ENCODE measurements at regions not wholly inside any gene's neighbourhood (a gene's known extent, or its start where the extent isn't known, plus 50 kb on each side); places are given as distances from the start of the nearest gene placed in this dataset.
"Not testable (repeated sequence)": the region's sequence is repeated elsewhere in the genome, so short reads cannot be mapped to it uniquely, and the experiment has no call there.

GRCh38 chr5:29208024-29208423 lies 1985.5 kb upstream of the CDH6 start:
- DNase-seq, result no peak

- DNase-seq, result no peak
Observed at GRCh38 chr5:29203049-29203448, 1990.4 kb upstream of the CDH6 start.

DNA sequence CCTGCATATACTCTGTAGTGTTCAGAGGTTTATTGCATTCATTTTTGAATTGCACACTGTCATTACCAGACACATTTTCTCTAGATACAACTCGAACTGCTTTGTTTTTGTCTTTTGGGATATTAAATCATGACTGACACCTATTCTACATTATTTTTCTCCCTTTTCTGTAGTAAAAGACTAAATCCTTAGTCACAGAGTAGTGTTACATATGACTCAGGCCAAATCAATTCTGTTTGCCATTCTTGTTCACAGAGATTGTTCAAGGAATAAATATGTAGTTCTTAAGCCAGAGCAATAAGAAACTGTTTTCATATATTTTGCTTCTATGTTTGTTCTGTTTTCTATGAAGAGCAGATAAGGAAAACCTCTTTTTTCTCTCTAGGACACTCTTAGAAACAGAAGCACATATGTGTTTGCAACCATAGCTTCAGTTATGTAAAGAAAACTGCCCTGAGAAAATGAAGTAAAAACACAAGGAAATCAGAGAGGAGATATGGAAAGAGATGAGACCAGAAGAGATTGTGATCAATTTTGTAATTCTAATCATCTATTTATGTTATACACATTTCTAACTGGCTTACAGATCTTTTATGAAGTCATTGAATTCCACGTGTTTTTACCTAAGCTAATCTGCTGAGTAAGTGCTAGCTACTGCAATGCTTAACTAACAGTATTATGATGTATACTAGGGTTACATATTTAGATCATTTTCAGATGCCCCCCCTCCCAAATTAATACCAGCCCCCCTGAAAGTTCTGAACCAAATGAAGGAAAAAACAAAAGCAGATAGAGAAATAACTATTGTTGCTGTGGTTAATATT lies 1995.6 kb upstream of the CDH6 start:
- DNase-seq, result no peak

DNA sequence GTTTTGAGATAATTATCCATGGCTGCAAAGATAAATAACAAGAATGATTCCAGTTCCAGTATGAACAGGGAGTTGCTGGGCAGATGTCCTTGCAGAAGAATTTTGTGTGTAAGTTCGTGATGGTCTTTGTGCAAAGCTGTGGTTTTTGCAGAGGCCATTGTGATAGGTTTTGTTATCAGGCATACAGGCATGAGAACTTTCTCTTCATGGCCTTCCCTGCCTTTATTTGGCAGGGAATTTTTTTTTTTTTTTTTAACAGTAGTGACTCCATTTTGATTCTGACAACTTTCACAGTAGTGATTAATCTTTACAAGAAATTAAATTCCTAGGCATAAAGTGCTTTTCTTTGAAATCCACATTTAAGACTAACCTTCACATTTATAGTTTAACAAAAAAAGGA lies 1999.5 kb upstream of the CDH6 start:
- DNase-seq, result no peak

DNA sequence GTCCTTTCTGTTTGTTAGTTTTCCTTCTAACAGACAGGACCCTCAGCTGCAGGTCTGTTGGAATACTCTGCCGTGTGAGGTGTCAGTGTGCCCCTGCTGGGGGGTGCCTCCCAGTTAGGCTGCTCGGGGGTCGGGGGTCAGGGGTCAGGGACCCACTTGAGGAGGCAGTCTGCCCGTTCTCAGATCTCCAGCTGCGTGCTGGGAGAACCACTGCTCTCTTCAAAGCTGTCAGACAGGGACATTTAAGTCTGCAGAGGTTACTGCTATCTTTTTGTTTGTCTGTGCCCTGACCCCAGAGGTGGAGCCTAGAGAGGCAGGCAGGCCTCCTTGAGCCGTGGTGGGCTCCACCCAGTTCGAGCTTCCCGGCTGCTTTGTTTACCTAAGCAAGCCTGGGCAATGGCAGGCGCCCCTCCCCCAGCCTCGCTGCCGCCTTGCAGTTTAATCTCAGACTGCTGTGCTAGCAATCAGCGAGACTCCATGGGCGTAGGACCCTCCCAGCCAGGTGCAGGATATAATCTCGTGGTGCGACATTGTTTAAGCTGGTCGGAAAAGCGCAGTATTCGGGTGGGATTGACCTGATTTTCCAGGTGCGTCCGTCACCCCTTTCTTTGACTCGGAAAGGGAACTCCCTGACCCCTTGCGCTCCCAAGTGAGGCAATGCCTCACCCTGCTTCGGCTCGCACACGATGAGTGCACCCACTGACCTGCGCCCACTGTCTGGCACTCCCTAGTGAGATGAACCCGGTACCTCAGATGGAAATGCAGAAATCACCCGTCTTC lies 2002.0 kb upstream of the CDH6 start:
- DNase-seq, result not testable (repeated sequence)

GRCh38 chr5:29190398-29190797 lies 2003.1 kb upstream of the CDH6 start:
- DNase-seq, result not testable (repeated sequence)

DNA sequence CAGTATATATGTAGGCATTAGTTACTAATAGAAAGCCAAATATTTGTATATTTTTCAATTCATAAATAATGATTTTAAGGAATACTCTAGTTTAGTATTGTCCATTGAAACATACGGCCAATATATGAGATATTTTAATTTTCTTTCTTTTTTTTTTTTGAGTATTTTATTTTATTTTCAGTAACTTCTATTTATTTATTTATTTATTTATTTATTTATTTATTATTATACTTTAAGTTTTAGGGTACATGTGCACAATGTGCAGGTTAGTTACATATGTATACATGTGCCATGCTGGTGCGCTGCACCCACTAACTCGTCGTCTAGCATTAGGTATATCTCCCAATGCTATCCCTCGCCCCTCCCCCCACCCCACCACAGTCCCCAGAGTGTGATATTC lies 2007.1 kb upstream of the CDH6 start:
- not testable (repeated sequence) for DNase-seq

DNA sequence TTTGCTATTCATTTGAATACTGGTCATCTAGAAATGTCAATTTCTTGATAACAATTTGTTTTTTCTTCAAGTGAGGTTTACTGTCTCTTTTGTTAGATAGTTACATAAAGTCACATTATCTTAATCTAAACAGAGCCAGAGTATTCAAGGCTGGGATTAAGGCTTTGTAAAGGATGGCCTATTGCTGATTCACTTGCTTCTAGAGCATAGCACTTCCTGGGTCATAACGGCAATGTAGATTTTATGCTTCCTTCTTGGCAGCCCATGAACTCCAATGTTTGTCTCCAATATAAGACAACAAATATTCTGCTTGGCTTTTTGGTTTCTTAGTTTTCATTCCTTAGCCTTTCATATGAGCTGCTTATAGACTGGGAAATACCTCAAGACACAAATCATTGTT lies 2007.9 kb upstream of the CDH6 start:
- no peak for DNase-seq

- no peak for DNase-seq
Observed at GRCh38 chr5:29175774-29176173, 2017.7 kb upstream of the CDH6 start.

DNA sequence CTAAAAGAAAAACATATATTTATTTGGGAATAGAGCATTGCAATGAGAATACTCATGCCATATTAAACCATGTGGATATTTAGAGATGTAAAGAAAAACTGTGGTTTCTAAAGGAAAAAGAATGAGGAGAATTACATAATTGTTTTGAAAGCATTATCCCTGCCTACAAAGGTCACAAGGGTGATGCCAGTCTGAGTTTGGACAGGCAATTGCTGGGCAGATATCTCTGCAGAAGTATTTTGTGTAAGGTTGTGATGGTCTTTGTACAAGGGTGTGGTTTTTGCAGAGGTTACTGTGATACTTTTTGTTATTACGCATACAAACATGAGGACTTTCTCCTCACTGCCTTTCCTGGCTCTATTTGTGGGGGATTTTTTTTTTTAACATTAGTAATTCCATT lies 2022.9 kb upstream of the CDH6 start:
- no peak for DNase-seq

- DNase-seq, result peak; percentile 23
Observed at GRCh38 chr5:29169886-29170285, 2023.6 kb upstream of the CDH6 start.

DNA sequence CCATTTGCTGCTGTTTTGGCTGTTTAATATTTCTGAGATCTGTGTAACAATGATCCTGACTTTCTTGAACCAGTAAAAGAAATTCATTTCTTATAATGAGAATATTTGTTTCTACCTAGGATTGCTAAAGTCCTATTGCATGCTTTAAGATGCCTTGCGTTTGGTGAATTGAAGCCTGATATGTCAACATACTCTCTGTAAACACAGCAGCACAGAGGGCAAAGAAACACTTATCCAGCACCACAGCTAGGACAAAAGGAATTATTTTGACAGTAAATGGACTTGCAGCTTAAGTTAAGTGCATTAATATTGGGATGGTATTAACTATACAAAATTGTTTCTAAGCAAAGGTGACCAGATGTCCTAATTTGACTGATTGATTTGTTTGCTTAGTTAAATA lies 2031.2 kb upstream of the CDH6 start:
- DNase-seq, result no peak

- DNase-seq, result no peak
Observed at GRCh38 chr5:29161399-29162291, 2031.8 kb upstream of the CDH6 start.

DNA sequence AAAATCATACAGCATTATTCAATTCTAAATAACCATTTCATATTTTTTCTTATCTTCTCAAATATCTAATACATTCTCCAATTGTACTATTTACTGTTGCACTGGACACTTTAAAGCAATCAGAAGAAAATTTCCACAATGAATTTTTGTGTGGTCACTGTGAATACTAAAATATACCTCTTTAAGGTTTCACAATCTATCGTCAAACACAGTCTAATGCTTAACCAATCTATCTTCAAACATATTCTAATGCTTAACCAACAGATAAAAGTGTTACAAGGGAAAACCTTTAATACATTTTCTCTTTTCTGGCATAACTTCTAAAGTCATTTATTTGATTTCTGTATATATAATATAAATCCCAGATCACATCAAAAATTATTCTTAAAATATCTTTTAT lies 2035.5 kb upstream of the CDH6 start:
- DNase-seq, result no peak

DNA sequence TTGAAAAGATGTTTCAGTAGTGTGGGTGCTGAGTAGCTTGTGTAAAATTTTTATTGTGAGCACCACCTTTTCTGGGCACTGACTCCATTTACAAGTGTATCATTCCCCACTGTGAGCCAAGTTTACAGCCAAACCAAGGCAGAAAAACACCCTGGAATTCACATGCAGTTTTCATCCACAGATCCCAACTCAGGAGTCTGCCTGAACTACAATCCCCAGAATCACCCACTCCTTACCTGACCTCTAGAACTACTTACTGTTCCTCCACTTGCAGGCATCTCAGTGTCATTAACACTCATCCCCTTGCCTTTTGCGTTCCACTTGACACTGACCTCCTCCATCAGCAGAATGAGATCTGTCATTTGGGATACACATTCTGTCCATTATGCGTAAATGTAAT lies 2042.6 kb upstream of the CDH6 start:
- no peak for DNase-seq

- no peak for DNase-seq
Observed at GRCh38 chr5:29148581-29148980, 2044.9 kb upstream of the CDH6 start.

GRCh38 chr5:29148073-29148472 lies 2045.4 kb upstream of the CDH6 start:
- no peak for DNase-seq

DNA sequence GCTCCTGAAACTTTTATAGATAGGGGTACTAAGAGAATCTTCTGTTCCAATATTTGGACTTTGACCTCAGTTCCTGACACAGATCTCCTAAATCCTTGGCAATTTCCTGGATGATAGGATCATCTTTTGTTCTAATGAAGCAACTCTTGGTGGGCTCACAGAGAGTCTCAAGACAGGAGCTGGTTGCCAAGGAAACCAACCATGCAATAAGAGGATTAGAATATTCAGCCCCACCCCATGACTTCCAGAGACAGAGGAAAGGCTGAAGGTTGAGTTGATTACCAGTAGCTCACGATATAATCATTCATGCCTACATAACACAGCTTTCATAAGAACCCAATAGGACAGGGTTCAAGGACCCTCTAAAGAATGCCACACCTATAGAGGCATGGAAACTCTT lies 2050.2 kb upstream of the CDH6 start:
- DNase-seq, result no peak

GRCh38 chr5:29134418-29134817 lies 2059.1 kb upstream of the CDH6 start:
- no peak for DNase-seq

DNA sequence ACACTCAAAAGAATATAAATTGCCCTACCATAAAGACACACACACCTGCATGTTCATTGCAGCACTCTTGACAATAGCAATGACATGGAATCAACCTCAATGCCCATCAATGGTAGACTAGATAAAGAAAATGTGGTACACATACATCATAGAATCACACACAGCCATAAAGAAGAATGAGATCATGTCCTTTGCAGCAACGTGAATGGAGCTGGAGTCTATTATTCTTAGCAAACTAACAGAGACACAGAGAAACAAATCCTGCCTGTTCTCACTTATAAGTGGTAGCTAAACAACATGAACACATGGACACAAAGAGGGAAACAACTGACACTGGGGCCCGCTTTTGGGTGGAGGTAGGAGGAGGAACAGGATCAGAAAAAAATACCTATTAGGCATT lies 2062.2 kb upstream of the CDH6 start:
- DNase-seq, result no peak

DNA sequence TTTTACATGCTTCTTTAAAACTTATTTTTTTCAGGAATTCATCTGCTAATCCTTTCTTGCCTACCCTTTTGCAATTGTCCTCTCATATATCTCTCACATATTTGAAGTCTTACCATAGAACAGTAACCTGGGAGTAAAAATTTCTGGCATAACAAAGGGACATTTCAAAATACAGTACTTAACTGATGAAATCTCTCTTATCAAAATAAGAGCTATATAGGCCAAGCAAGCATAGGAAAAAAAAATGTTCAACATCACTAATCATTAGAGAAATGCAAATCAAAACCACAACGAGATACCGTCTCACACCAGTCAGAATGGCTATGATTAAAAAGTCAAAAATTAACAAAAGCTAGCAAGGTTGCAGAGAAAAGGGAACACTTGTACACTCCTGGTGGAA lies 2062.7 kb upstream of the CDH6 start:
- no peak for DNase-seq

DNA sequence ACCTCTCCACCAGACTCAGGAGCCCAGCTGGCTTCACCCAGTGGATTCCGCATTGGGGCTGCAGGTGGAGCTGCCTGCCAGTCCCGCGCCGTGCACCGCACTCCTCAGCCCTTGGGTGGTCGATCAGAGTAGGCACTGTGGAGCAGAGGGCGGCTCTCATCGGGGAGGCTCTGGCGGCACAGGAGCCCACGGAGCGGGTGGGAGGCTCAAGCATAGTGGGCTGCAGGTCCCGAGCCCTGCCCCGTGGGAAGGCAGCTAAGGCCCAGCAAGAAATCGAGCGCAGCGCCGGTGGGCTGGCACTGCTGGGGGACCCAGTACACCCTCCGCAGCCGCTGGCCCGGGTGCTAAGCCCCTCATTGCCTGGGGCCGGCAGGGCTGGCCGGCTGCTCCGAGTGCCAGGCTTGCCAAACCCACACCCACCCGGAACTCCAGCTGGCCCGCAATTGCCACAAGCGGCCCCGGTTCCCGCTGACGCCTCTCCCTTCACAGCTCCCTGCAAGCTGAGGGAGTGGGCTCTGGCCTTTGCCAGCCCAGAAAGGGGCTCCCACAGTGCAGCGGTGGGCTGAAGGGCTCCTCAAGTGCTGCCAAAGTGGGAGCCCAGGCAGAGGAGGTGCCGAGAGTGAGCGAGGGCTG lies 2065.8 kb upstream of the CDH6 start:
- not testable (repeated sequence) for DNase-seq

DNA sequence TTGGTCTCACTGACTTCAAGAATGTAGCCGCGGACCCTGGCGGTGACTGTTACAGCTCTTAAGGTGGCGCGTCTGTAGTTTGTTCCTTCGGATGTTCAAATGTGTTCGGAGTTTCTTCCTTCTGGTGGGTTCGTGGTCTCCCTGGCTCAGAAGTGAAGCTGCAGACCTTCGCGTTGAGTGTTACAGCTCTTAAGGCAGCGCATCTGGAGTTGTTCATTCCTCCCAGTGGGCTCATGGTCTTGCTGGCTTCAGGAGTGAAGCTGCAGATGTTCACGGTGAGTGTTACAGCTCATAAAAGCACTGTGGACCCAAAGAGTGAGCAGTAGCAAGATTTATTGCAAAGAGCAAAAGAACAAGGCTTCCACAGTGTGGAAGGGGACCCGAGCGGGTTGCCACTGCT lies 2067.0 kb upstream of the CDH6 start:
- peak; percentile 6 for DNase-seq

All from eye (tissue), 1 donor.